Osteocyte (in vitro differentiated cells): ENCODE measurements at regions not wholly inside any gene's neighbourhood (a gene's known extent, or its start where the extent isn't known, plus 50 kb on each side); places are given as distances from the start of the nearest gene placed in this dataset.

ENCODE experiments used
- DNase-seq: peaks from one replicate; pipeline ENCODE4 v3.0.0; 2021; ENCODE audit warnings: mixed read lengths; ENCODE audit not compliant: unreplicated experiment; ENCODE audit errors: extremely low spot score
- H3K27ac Mint-ChIP-seq: one replicate; pipeline ENCODE4 v1.8.0; 2021; ENCODE audit warnings: mild to moderate bottlenecking, mixed read lengths; ENCODE audit not compliant: unreplicated experiment
- H3K27me3 Mint-ChIP-seq: one replicate; pipeline ENCODE4 v1.8.0; 2021; ENCODE audit warnings: mixed read lengths; ENCODE audit not compliant: unreplicated experiment
- H3K36me3 Mint-ChIP-seq: one replicate; pipeline ENCODE4 v1.8.0; 2021; ENCODE audit warnings: mixed read lengths; ENCODE audit not compliant: unreplicated experiment
- H3K4me1 Mint-ChIP-seq: one replicate; pipeline ENCODE4 v1.8.0; 2021; ENCODE audit warnings: mixed read lengths; ENCODE audit not compliant: unreplicated experiment
- H3K4me3 Mint-ChIP-seq: one replicate; pipeline ENCODE4 v1.8.0; 2021; ENCODE audit warnings: mild to moderate bottlenecking, moderate library complexity, mixed read lengths; ENCODE audit not compliant: unreplicated experiment
- H3K9me3 Mint-ChIP-seq: one replicate; pipeline ENCODE4 v1.8.0; 2021; ENCODE audit warnings: mixed read lengths; ENCODE audit not compliant: unreplicated experiment
- CTCF ChIP-seq: fragments of 200-600 bp; sonication (generic); IDR thresholded peaks from 2 replicates; pipeline ENCODE4 v1.5.0; 2021; ENCODE audit warnings: antibody characterized with exemption, mild to moderate bottlenecking, moderate library complexity

- Mint-ChIP-seq H3K27me3 (no peaks in the 10 kb centered on the region), H3K36me3 (no peaks in the 10 kb centered on the region), H3K4me1 (peaks cover 7% of the 10 kb centered on the region), H3K4me3 (no peak overlapping the region), H3K27ac (no peak overlapping the region), H3K9me3 (no peaks in the 10 kb centered on the region)
- TF ChIP-seq CTCF: no peak
- DNase-seq: no peak
Measured at GRCh38 chr2:64713686-64714085, 60.0 kb upstream of the SERTAD2 start.

GRCh38 chr2:64716569-64716968 lies 62.9 kb upstream of the SERTAD2 start:
- no peaks in the 10 kb centered on the region for H3K9me3 Mint-ChIP-seq
- no peak overlapping the region for H3K27ac Mint-ChIP-seq
- no peaks in the 10 kb centered on the region for H3K36me3 Mint-ChIP-seq
- H3K27me3 Mint-ChIP-seq: no peaks in the 10 kb centered on the region
- peaks cover 8% of the 10 kb centered on the region for H3K4me1 Mint-ChIP-seq
- DNase-seq: no peak
- H3K4me3 Mint-ChIP-seq: no peak overlapping the region
- no peak for TF ChIP-seq CTCF

- no peak for DNase-seq
- peaks cover 8% of the 10 kb centered on the region for H3K4me1 Mint-ChIP-seq
- H3K27me3 Mint-ChIP-seq: no peaks in the 10 kb centered on the region
- TF ChIP-seq CTCF: no peak
- H3K36me3 Mint-ChIP-seq: no peaks in the 10 kb centered on the region
- H3K4me3 Mint-ChIP-seq: no peak overlapping the region
- H3K9me3 Mint-ChIP-seq: no peaks in the 10 kb centered on the region
- no peak overlapping the region for H3K27ac Mint-ChIP-seq
Measured at GRCh38 chr2:64718250-64718885, 64.7 kb upstream of the SERTAD2 start.

- H3K9me3 Mint-ChIP-seq: no peaks in the 10 kb centered on the region
- H3K27me3 Mint-ChIP-seq: no peaks in the 10 kb centered on the region
- peak overlapping the region; percentile 35 for H3K27ac Mint-ChIP-seq
Measured at GRCh38 chr2:64720535-64721319, 67.0 kb upstream of the SERTAD2 start.

More at GRCh38 chr2:64720535-64721319, 67.0 kb upstream of the SERTAD2 start:
- DNase-seq: no peak
- Mint-ChIP-seq H3K4me3 (no peak overlapping the region), H3K36me3 (no peaks in the 10 kb centered on the region), H3K4me1 (peaks cover 8% of the 10 kb centered on the region)
- no peak for TF ChIP-seq CTCF
